ENCODE measurements at regions not wholly inside any gene's neighbourhood (a gene's known extent, or its start where the extent isn't known, plus 50 kb on each side); places are given as distances from the start of the nearest gene placed in this dataset.

DNA sequence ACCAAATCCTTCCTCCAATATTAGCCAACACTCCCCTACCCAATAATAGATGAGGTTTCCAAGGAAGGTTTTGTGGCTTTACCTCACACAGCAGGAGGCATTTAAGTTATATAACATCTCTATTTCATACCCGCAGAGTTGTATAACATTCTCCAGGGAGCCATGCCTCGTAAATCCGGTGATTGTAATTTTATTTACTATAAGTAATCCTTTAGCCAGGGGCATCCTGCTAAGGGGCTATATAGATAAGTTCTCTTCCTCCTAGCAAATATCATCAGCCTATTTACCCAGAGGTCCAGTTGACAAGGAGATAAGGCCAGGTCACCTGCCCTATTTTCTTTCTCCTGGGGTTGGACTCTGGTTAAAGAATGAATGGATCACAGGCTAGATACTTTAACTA is 2051.0 kb downstream of the EFNA5 start:
- Histone ChIP-seq H3K4me1 (ENCODE audit: control insufficient read depth in 1 of 2, insufficient read depth in 2 of 2, low read length in 2 of 2) (no peaks in the 10 kb centered on the region), H3K36me3 (ENCODE audit: control insufficient read depth in 1 of 2, insufficient read depth in 2 of 2, low read length in 2 of 2) (no peaks in the 10 kb centered on the region), H3K79me2 (ENCODE audit: insufficient read depth, low read length) (no peaks in the 10 kb centered on the region), H4K20me1 (ENCODE audit: insufficient read depth) (no peaks in the 10 kb centered on the region), H3K4me3 (replicated peaks in 1 of 2; ENCODE audit: low read depth in 1 of 2, low read length in 2 of 2) (no peak overlapping the region), H3K27ac (ENCODE audit: low read depth, low read length) (no peak overlapping the region), H3K27me3 (ENCODE audit: insufficient read depth, low read length) (no peaks in the 10 kb centered on the region), H2AFZ (ENCODE audit: low read depth, low read length, poor library complexity, severe bottlenecking) (no peak overlapping the region), H3K9me3 (ENCODE audit: control insufficient read depth in 1 of 2, insufficient read depth in 1 of 2, low read depth in 1 of 2, low read length in 2 of 2) (no peaks in the 10 kb centered on the region), H3K9ac (ENCODE audit: low read length) (no peak overlapping the region), H3K9me2 (ENCODE audit: insufficient read depth) (no peaks in the 10 kb centered on the region), H3K4me2 (ENCODE audit: low read length) (no peak overlapping the region)
- DNase-seq (ENCODE audit: low read depth, low spot score) (no peak), ATAC-seq (no peak)
- BruUV-seq (replicated peaks): no TSS peak
- ChIA-PET POLR2A (no interaction called here), CTCF (no interaction called here), RAD21 (ENCODE audit: low non-redundant PET in 1 of 2, low total read pairs in 2 of 2, uncharacterized antibody in 2 of 2, unreplicated experiment in 2 of 2) (no interaction called here)
- intact Hi-C loops (cut with micrococcal nuclease): no loop called here
- TF ChIP-seq JUND (IDR thresholded peaks at IDR 0.05): no peak
- TF ChIP-seq YY1 (IDR thresholded peaks at IDR 0.05; ENCODE audit: extremely low read depth, insufficient replicate concordance, low read depth, low read length): no peak
- TF ChIP-seq, protein P1, sequence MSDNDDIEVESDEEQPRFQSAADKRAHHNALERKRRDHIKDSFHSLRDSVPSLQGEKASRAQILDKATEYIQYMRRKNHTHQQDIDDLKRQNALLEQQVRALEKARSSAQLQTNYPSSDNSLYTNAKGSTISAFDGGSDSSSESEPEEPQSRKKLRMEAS (IDR thresholded peaks at IDR 0.05): no peak
- no peak for TF ChIP-seq EZH2 (IDR thresholded peaks at IDR 0.05)

DNA sequence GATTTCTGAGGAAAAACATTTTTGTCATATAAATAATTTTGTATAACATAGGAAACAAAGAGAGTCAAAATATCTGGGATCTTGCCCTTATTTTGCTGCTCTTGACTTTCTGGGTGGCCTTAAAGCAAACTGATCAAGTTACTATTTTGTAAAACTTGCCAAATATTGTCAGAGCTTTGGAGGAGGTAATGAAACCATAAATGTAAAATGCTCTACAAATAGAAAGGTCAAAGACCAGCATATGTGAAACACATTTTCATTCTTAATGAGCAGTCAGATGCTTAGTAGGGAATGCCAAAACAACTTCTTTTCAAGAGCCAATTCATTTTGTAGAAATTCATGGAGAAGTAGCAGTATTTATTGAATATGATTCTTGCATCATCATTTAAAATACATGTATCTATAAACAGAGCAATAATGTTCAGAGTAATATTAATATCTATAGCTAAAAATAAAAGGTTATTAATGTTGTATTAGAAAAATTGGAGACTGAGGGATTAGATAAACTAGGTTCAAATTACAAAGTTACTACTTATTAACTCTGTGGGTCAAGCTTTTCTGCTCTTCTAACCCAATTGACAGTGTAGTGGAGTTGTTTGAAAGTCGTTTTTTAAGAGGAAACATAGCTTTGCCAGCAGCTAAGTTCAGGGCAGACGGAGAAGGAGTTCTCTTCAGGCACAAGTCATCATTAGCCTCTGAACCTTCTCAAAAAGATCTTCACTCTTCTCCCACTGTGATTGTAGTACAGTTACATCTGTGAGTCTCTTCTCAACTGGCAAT is 2053.1 kb downstream of the EFNA5 start:
- H4K20me1 ChIP-seq (ENCODE audit: insufficient read depth): no peaks in the 10 kb centered on the region
- ChIA-PET CTCF (no interaction called here), RAD21 (ENCODE audit: low non-redundant PET in 1 of 2, low total read pairs in 2 of 2, uncharacterized antibody in 2 of 2, unreplicated experiment in 2 of 2) (no interaction called here), POLR2A (no interaction called here)
- DNase-seq (ENCODE audit: low read depth, low spot score) (no peak), ATAC-seq (no peak)
- no TSS peak for BruUV-seq (replicated peaks)
- intact Hi-C loops (cut with micrococcal nuclease): no loop called here
- H3K36me3 ChIP-seq (ENCODE audit: control insufficient read depth in 1 of 2, insufficient read depth in 2 of 2, low read length in 2 of 2): no peaks in the 10 kb centered on the region
- H2AFZ ChIP-seq (ENCODE audit: low read depth, low read length, poor library complexity, severe bottlenecking): peak overlapping the region; percentile 10
- no peaks in the 10 kb centered on the region for H3K79me2 ChIP-seq (ENCODE audit: insufficient read depth, low read length)
- no peak overlapping the region for H3K4me2 ChIP-seq (ENCODE audit: low read length)
- H3K4me3 ChIP-seq (replicated peaks in 1 of 2; ENCODE audit: low read depth in 1 of 2, low read length in 2 of 2): no peak overlapping the region
- no peaks in the 10 kb centered on the region for H3K9me3 ChIP-seq (ENCODE audit: control insufficient read depth in 1 of 2, insufficient read depth in 1 of 2, low read depth in 1 of 2, low read length in 2 of 2)
- TF ChIP-seq, protein P1 (IDR thresholded peaks at IDR 0.05): no peak
- TF ChIP-seq JUND (IDR thresholded peaks at IDR 0.05) (no peak), SIN3A (IDR thresholded peaks at IDR 0.05; ENCODE audit: low read depth) (no peak), SP1 (IDR thresholded peaks at IDR 0.05; ENCODE audit: low read depth) (no peak), POLR2A (IDR thresholded peaks at IDR 0.05; ENCODE audit: borderline replicate concordance, extremely low read depth, insufficient read depth, insufficient read length) (no peak)
- no peak overlapping the region for H3K9ac ChIP-seq (ENCODE audit: low read length)
- no peaks in the 10 kb centered on the region for H3K4me1 ChIP-seq (ENCODE audit: control insufficient read depth in 1 of 2, insufficient read depth in 2 of 2, low read length in 2 of 2)
- no peaks in the 10 kb centered on the region for H3K27me3 ChIP-seq (ENCODE audit: insufficient read depth, low read length)
- no peak overlapping the region for H3K27ac ChIP-seq (ENCODE audit: low read depth, low read length)
- H3K9me2 ChIP-seq (ENCODE audit: insufficient read depth): no peaks in the 10 kb centered on the region

All from HCT116 (cell line).